SK-N-SH treated with all-trans-retinoic acid at 6 μM for 48 hours (cell line): ENCODE measurements at regions not wholly inside any gene's neighbourhood (a gene's known extent, or its start where the extent isn't known, plus 50 kb on each side); places are given as distances from the start of the nearest gene placed in this dataset.

Source experiments
- ARNTL ChIP-seq: fragments of 450-650 bp; formaldehyde crosslinking; IDR thresholded peaks from 2 replicates; pipeline ENCODE4 v1.5.0; 2020; ENCODE audit warnings: low read depth, mild to moderate bottlenecking, moderate library complexity, borderline replicate concordance
- ESRRG ChIP-seq: fragments of 250-450 bp; sonication (Bioruptor Pico); IDR thresholded peaks from 2 replicates; pipeline ENCODE4 v1.6.1; 2021; ENCODE audit warnings: mild to moderate bottlenecking
- GLIS3 ChIP-seq: fragments of 250-450 bp; sonication (Bioruptor Pico); IDR thresholded peaks from 2 replicates; pipeline ENCODE4 v1.5.0; 2020; ENCODE audit warnings: mild to moderate bottlenecking, moderate library complexity
- PATZ1 ChIP-seq: fragments of 250-450 bp; sonication (Bioruptor Pico); IDR thresholded peaks from 2 replicates; pipeline ENCODE4 v1.8.0; 2020; ENCODE audit warnings: mild to moderate bottlenecking, moderate library complexity, borderline replicate concordance
- RARB ChIP-seq: fragments of 250-450 bp; sonication (Bioruptor Pico); IDR thresholded peaks from 2 replicates; pipeline ENCODE4 v1.8.0; 2021; ENCODE audit warnings: mild to moderate bottlenecking, moderate library complexity
- SNAI2 ChIP-seq: fragments of 250-450 bp; sonication (Bioruptor Pico); IDR thresholded peaks from 2 replicates; pipeline ENCODE4 v1.5.0; 2020; ENCODE audit warnings: mild to moderate bottlenecking, moderate library complexity
- ZNF70 ChIP-seq: fragments of 450-650 bp; formaldehyde crosslinking; IDR thresholded peaks from 2 replicates; pipeline ENCODE4 v1.5.0; 2020; ENCODE audit warnings: mild to moderate bottlenecking, moderate library complexity
- TF ChIP-seq, protein P1 (sequence below): fragments of 250-450 bp; sonication (Bioruptor Pico); IDR thresholded peaks from 2 replicates; pipeline ENCODE4 v1.5.1; 2020; ENCODE audit warnings: low read depth, mild to moderate bottlenecking, moderate library complexity
- TF ChIP-seq, protein P2 (sequence below): fragments of 250-450 bp; sonication (Bioruptor Pico); IDR thresholded peaks from 2 replicates; pipeline ENCODE4 v1.5.1; 2021; ENCODE audit warnings: mild to moderate bottlenecking, moderate library complexity

DNA sequence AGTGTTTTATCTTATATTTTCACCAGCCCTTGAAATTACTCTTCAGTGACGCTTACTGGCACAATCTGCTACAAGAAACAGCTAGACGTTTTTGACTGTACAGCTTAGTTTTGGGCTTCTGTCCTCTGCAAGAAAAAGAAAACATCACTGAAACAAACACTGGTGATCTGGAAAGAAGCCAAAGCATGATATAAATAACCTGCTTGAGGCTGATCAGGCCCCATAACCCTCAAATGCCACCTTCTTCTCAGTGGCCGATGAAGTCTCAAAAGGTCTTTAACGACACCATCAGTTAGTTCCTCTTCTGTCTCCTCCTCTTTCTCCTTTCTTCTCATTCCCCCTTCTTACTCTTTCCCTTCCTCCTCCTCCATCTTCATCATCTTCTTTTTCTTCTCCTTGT, 942.3 kb upstream of the TMEM132C start:
- no peak for TF ChIP-seq RARB (CRISPR knock-in tag)
- no peak for TF ChIP-seq ESRRG (CRISPR knock-in tag)
- TF ChIP-seq PATZ1 (CRISPR knock-in tag), result no peak
- TF ChIP-seq, protein P1, sequence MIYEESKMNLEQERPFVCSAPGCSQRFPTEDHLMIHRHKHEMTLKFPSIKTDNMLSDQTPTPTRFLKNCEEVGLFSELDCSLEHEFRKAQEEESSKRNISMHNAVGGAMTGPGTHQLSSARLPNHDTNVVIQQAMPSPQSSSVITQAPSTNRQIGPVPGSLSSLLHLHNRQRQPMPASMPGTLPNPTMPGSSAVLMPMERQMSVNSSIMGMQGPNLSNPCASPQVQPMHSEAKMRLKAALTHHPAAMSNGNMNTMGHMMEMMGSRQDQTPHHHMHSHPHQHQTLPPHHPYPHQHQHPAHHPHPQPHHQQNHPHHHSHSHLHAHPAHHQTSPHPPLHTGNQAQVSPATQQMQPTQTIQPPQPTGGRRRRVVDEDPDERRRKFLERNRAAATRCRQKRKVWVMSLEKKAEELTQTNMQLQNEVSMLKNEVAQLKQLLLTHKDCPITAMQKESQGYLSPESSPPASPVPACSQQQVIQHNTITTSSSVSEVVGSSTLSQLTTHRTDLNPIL (CRISPR knock-in tag), result no peak
- TF ChIP-seq ZNF70 (CRISPR knock-in tag), result no peak
- TF ChIP-seq ARNTL (CRISPR knock-in tag), result no peak
- no peak for TF ChIP-seq GLIS3 (CRISPR knock-in tag)
- no peak for TF ChIP-seq SNAI2 (CRISPR knock-in tag)
- TF ChIP-seq, protein P2, sequence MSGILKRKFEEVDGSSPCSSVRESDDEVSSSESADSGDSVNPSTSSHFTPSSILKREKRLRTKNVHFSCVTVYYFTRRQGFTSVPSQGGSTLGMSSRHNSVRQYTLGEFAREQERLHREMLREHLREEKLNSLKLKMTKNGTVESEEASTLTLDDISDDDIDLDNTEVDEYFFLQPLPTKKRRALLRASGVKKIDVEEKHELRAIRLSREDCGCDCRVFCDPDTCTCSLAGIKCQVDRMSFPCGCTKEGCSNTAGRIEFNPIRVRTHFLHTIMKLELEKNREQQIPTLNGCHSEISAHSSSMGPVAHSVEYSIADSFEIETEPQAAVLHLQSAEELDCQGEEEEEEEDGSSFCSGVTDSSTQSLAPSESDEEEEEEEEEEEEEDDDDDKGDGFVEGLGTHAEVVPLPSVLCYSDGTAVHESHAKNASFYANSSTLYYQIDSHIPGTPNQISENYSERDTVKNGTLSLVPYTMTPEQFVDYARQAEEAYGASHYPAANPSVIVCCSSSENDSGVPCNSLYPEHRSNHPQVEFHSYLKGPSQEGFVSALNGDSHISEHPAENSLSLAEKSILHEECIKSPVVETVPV (CRISPR knock-in tag), result no peak
